Neuronal stem cell (in vitro differentiated cells): ENCODE measurements at regions not wholly inside any gene's neighbourhood (a gene's known extent, or its start where the extent isn't known, plus 50 kb on each side); places are given as distances from the start of the nearest gene placed in this dataset.
"Not testable (repeated sequence)": the region's sequence is repeated elsewhere in the genome, so short reads cannot be mapped to it uniquely, and the experiment has no call there.

ENCODE experiments used
- DNase-seq: peaks from one replicate; pipeline ENCODE4 v3.0.0-alpha.2; 2013; ENCODE audit warnings: low spot score
- H2AFZ ChIP-seq: one replicate; pipeline ENCODE4 v1.6.1; 2013; ENCODE audit warnings: mild to moderate bottlenecking, low read length, inconsistent platforms
- H2AK5ac ChIP-seq: 2 replicates; pipeline ENCODE4 v1.6.1; 2013; ENCODE audit warnings: low read depth, mild to moderate bottlenecking, inconsistent platforms, low read length, moderate library complexity, mixed read lengths
- H2BK120ac ChIP-seq: 2 replicates; pipeline ENCODE4 v1.6.1; 2013; ENCODE audit warnings: low read depth, mild to moderate bottlenecking, inconsistent platforms, low read length, moderate library complexity, mixed read lengths
- H2BK12ac ChIP-seq: one replicate; pipeline ENCODE4 v1.6.1; 2013; ENCODE audit warnings: low read length, inconsistent platforms
- H2BK15ac ChIP-seq: 2 replicates; pipeline ENCODE4 v1.6.1; 2013; ENCODE audit warnings: mild to moderate bottlenecking, low read length, inconsistent platforms, mixed read lengths
- H2BK5ac ChIP-seq: one replicate; pipeline ENCODE4 v1.6.1; 2013; ENCODE audit warnings: inconsistent platforms, mild to moderate bottlenecking, low read length, moderate library complexity
- H3K14ac ChIP-seq: one replicate; pipeline ENCODE4 v1.6.1; 2013; ENCODE audit warnings: low read length, inconsistent platforms
- H3K18ac ChIP-seq: 2 replicates; pipeline ENCODE4 v1.6.1; 2013; ENCODE audit warnings: low read length, inconsistent platforms
- H3K23ac ChIP-seq: 2 replicates; pipeline ENCODE4 v1.6.1; 2013; ENCODE audit warnings: low read depth, mild to moderate bottlenecking, mixed read lengths, low read length, inconsistent platforms; ENCODE audit not compliant: poor library complexity
- H3K27ac ChIP-seq: replicated peaks from 3 replicates; pipeline ENCODE4 v1.5.1; 2013; ENCODE audit warnings: low read length, inconsistent platforms
- H3K27me3 ChIP-seq, 3 experiments: 2 replicates each; pipeline ENCODE4 v1.6.1; 2013; ENCODE audit warnings: low read length in 3 of 3, mild to moderate bottlenecking in 2 of 3, inconsistent platforms in 1 of 3, low read depth in 1 of 3, mixed read lengths in 1 of 3, moderate library complexity in 1 of 3; ENCODE audit not compliant: control insufficient read depth in 3 of 3, insufficient read depth in 3 of 3
- H3K36me3 ChIP-seq, 2 donors: replicated peaks in 1 of 2; 2 replicates each; pipeline ENCODE4 v1.6.1; 2013; ENCODE audit warnings: low read length in 2 of 2; ENCODE audit not compliant: control insufficient read depth in 2 of 2, insufficient read depth in 2 of 2
- H3K4ac ChIP-seq: 2 replicates; pipeline ENCODE4 v1.6.1; 2013; ENCODE audit warnings: inconsistent platforms, mild to moderate bottlenecking, low read length, moderate library complexity
- H3K4me1 ChIP-seq, 2 donors: 1 replicate in 1 of 2; 2 replicates in 1 of 2; pipeline ENCODE4 v1.6.1; 2013; ENCODE audit warnings: low read length in 2 of 2, low read depth in 1 of 2; ENCODE audit not compliant: control insufficient read depth in 2 of 2, insufficient read depth in 1 of 2
- H3K4me2 ChIP-seq: one replicate; pipeline ENCODE4 v1.6.1; 2013; ENCODE audit warnings: mild to moderate bottlenecking, low read length, inconsistent platforms; ENCODE audit not compliant: insufficient read depth, poor library complexity, severe bottlenecking
- H3K4me3 ChIP-seq, 2 donors: 2 replicates each; pipeline ENCODE4 v1.5.1; 2013; ENCODE audit warnings: low read length in 2 of 2, mild to moderate bottlenecking in 2 of 2, inconsistent platforms in 1 of 2, moderate library complexity in 1 of 2
- H3K79me1 ChIP-seq: one replicate; pipeline ENCODE4 v1.6.1; 2013; ENCODE audit warnings: low read depth, mild to moderate bottlenecking, inconsistent platforms, low read length, moderate library complexity
- H3K9ac ChIP-seq: one replicate; pipeline ENCODE4 v1.6.1; 2013; ENCODE audit warnings: mild to moderate bottlenecking, low read depth, low read length, inconsistent platforms; ENCODE audit not compliant: poor library complexity
- H3K9me3 ChIP-seq, 2 donors: replicated peaks in 1 of 2; 2 replicates each; pipeline versions ENCODE3 to v1.6.1; 2013; ENCODE audit warnings: low read length in 2 of 2, mild to moderate bottlenecking in 2 of 2, inconsistent platforms in 1 of 2, low read depth in 1 of 2, mixed read lengths in 1 of 2, moderate library complexity in 1 of 2; ENCODE audit not compliant: control insufficient read depth in 2 of 2, insufficient read depth in 1 of 2
- H4K8ac ChIP-seq: one replicate; pipeline ENCODE4 v1.6.1; 2013; ENCODE audit warnings: low read depth, mild to moderate bottlenecking, inconsistent platforms, low read length, moderate library complexity
- H4K91ac ChIP-seq: one replicate; pipeline ENCODE4 v1.6.1; 2013; ENCODE audit warnings: low read length, low read depth, mild to moderate bottlenecking, inconsistent platforms; ENCODE audit not compliant: poor library complexity
- WGBS, 2 donors: extraction: QIAGEN DNeasy Blood & Tissue Kit; methylation state at CpG; one replicate each; pipeline ENCODE4 v1.1.7; 2013; ENCODE audit warnings: missing lambda C conversion rate in 2 of 2, mixed read lengths in 1 of 2; ENCODE audit not compliant: insufficient read length in 2 of 2, insufficient replicate concordance in 1 of 2; ENCODE audit errors: extremely low coverage in 2 of 2; 5-methylcytosine and 5-hydroxymethylcytosine counted together

DNA sequence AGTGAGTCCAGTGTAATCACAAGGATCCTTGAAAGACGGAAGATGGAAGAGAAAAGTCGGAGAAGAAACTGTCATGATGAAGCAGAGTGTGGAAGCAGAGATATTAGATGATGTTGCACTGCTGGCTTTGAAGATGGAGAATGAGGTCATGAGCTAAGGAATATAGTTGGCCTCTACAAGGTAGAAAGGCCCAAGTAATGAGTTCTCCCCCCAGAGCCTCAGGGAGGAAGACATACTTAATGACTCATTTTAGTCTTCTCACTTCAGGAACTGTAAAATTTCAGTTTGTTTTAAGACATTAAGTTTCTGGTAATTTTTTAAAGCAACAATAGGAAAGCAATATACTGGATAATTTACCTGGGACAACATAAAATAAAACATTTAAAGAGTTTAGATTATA, 1331.5 kb upstream of the PCDH20 start:
- Histone ChIP-seq H3K14ac (no peak overlapping the region), H2BK120ac (no peak overlapping the region)
- DNase-seq: no peak

DNA sequence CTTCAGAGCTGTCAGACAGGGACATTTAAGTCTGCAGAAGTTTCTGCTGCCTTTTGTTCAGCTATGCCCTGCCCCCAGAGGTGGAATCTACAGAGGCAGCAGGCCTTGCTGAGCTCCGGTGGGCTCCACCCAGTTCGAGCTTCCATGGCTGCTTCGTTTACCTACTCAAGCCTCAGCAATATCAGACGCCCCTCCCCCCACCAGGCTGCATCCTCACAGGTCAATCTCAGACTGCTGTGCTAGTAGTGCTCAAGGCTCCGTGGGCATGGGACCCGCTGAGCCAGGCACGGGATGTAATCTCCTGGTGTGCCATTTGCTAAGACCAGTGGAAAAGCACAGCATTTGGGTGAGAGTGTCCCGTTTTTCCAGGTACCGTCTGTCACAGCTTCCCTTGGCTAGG, 1314.1 kb upstream of the PCDH20 start:
- not testable (repeated sequence) for H3K4ac ChIP-seq, DNase-seq, H3K4me3 ChIP-seq, H3K9ac ChIP-seq, H2BK5ac ChIP-seq, H2BK12ac ChIP-seq, H4K91ac ChIP-seq, H3K27ac ChIP-seq, H2AK5ac ChIP-seq, H2BK15ac ChIP-seq, H3K4me1 ChIP-seq, H3K4me2 ChIP-seq, H3K14ac ChIP-seq, H4K8ac ChIP-seq, H3K27me3 ChIP-seq, H3K9me3 ChIP-seq, H3K79me1 ChIP-seq, H3K18ac ChIP-seq, H3K23ac ChIP-seq, H3K36me3 ChIP-seq, H2BK120ac ChIP-seq
- WGBS, 2 donors: no CpG with 5 or more reads among the region's 9 CpGs
- peak overlapping the region; percentile 19 for H2AFZ ChIP-seq

More for the DNA sequence above, 1331.5 kb upstream of the PCDH20 start:
- Histone ChIP-seq H3K27ac (no peak overlapping the region), H2AK5ac (no peak overlapping the region), H2BK12ac (no peak overlapping the region), H3K79me1 (no peaks in the 10 kb centered on the region), H3K4ac (no peak overlapping the region), H2BK5ac (no peak overlapping the region), H3K27me3 (no peaks in the 10 kb centered on the region), H4K8ac (no peak overlapping the region), H3K9me3 (no peaks in the 10 kb centered on the region), H3K4me3 (no peak overlapping the region), H2AFZ (no peak overlapping the region), H3K4me1 (no peaks in the 10 kb centered on the region), H3K4me2 (no peak overlapping the region), H4K91ac (no peak overlapping the region), H3K23ac (no peak overlapping the region), H3K18ac (no peak overlapping the region), H2BK15ac (no peak overlapping the region), H3K9ac (no peak overlapping the region), H3K36me3 (no peaks in the 10 kb centered on the region)
- no CpG with 5 or more reads among the region's 2 CpGs for WGBS, 2 donors

DNA sequence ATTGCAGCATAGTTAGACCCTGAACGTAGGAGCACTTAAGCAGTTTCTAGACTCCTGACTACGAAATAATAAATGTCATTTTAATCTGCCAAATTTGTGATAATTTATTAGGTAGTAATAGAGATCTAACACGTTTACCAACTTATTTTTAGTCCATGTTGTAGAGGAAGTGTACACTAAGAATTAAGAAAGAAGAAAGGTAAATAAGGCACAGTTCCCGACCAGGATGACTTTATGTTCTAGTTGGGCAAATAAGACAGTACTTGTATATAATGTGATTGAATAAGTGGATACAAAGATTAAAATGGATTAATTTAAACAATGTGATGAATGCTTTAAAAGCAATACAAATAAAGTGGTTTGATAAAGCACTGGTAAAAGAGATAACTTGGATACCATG, 1306.2 kb upstream of the PCDH20 start:
- H3K23ac ChIP-seq: no peak overlapping the region
- H2BK12ac ChIP-seq: no peak overlapping the region
- no peaks in the 10 kb centered on the region for H3K79me1 ChIP-seq
- H3K14ac ChIP-seq: no peak overlapping the region
- H3K18ac ChIP-seq: no peak overlapping the region
- no peaks in the 10 kb centered on the region for H3K9me3 ChIP-seq
- H2BK120ac ChIP-seq: no peak overlapping the region
- H2AK5ac ChIP-seq: no peak overlapping the region
- no peak overlapping the region for H3K9ac ChIP-seq
- H3K4ac ChIP-seq: no peak overlapping the region
- no peak for DNase-seq
- no peaks in the 10 kb centered on the region for H3K4me1 ChIP-seq
- no peak overlapping the region for H4K91ac ChIP-seq
- no peak overlapping the region for H3K4me2 ChIP-seq
- H3K36me3 ChIP-seq: no peaks in the 10 kb centered on the region
- H3K27ac ChIP-seq: no peak overlapping the region
- H2BK15ac ChIP-seq: no peak overlapping the region
- H3K27me3 ChIP-seq: no peaks in the 10 kb centered on the region
- no CpG with 5 or more reads among the region's 4 CpGs for WGBS, 2 donors
- H2BK5ac ChIP-seq: no peak overlapping the region
- no peak overlapping the region for H4K8ac ChIP-seq
- no peak overlapping the region for H3K4me3 ChIP-seq
- H2AFZ ChIP-seq: no peak overlapping the region

DNA sequence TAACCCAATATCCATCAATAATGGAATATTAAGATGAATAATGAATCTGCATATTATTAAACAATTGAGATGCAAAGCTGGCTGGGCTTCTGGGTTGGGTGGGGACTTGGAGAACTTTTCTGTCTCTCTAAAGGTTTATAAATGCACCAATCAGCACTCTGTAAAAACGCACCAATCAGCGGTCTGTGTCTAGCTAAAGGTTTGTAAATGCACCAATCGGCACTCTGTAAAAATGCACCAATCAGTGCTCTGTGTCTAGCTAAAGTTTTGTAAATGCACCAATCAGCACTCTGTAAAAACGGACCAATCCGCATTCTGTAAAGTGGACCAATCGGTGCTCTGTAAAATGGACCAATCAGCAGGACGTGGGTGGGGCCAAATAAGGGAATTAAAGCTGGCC, 1296.3 kb upstream of the PCDH20 start:
- not testable (repeated sequence) for H3K4me2 ChIP-seq, H3K23ac ChIP-seq, H3K14ac ChIP-seq, H2BK12ac ChIP-seq, H3K18ac ChIP-seq, H3K27ac ChIP-seq, H2BK5ac ChIP-seq, H4K91ac ChIP-seq, H3K79me1 ChIP-seq, H2AFZ ChIP-seq, H3K4me1 ChIP-seq, DNase-seq, H4K8ac ChIP-seq, H3K27me3 ChIP-seq, H3K4ac ChIP-seq, H2AK5ac ChIP-seq, H3K4me3 ChIP-seq, H3K9me3 ChIP-seq, H3K36me3 ChIP-seq, H3K9ac ChIP-seq, H2BK15ac ChIP-seq, H2BK120ac ChIP-seq
- WGBS, 2 donors: no CpG with 5 or more reads among the region's 7 CpGs
